ENCODE measurements at regions not wholly inside any gene's neighbourhood (a gene's known extent, or its start where the extent isn't known, plus 50 kb on each side); places are given as distances from the start of the nearest gene placed in this dataset.
"Not testable (repeated sequence)": the region's sequence is repeated elsewhere in the genome, so short reads cannot be mapped to it uniquely, and the experiment has no call there.

DNA sequence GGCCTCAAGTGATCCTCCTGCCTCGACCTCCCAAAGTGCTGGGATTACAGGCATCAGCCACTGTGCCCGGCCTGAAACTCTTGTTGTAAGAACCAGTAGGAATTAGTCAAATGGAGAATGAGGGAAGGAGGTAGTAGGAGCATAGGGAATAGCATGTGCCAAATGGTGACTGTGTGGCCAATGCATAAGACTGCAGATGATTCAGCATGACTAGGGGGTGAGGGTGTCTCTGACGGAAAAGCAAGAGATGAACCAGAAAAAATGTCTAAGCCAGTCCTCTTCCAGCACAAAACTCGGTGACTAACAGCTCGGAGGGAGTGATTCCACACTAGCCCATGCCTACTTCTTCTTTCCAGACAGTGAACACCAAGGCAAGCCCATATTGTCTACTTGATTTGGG is 58.2 kb upstream of the DUSP21 start:
- 91% methylated on average over 3 of the region's 5 CpGs for WGBS
- no peaks in the 10 kb centered on the region for H3K36me3 ChIP-seq

DNA sequence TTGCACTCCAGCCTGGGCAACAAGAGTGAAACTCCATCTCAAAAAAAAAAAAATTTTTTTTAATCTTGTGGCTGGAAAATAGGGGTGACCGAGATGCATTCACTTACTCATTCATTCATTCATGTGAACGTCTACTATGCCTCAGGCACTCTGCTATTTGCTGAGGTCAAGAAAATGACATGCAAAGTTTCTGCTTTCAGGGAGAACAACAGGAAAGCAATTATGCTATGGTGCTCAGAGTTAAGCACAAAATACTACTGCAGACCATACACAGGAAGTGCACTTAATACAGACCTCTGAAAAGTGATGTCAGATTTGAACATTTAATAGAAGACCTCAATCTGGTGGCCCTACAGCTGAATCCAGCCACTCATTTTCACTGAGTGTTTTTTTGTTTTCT is 59.6 kb upstream of the DUSP21 start:
- Histone ChIP-seq H3K9me3 (no peaks in the 10 kb centered on the region), H3K27ac (no peak overlapping the region), H3K4me3 (no peak overlapping the region), H3K36me3 (no peaks in the 10 kb centered on the region), H3K27me3 (replicated peaks; ENCODE audit: insufficient read depth) (no peaks in the 10 kb centered on the region), H3K4me1 (replicated peaks) (no peaks in the 10 kb centered on the region)
- no peak for TF ChIP-seq CTCF (IDR thresholded peaks at IDR 0.05)
- no peak for TF ChIP-seq POLR2AphosphoS5 (IDR thresholded peaks at IDR 0.05)
- no peak for TF ChIP-seq POLR2A (IDR thresholded peaks at IDR 0.05)
- 100% methylated on average over 1 of the region's 2 CpGs for WGBS
- DNase-seq (ENCODE audit: low spot score): no peak
- intact Hi-C loops (cut with DNase I): no loop called here

More for the DNA sequence above, 58.2 kb upstream of the DUSP21 start:
- H3K27me3 ChIP-seq (replicated peaks; ENCODE audit: insufficient read depth): no peaks in the 10 kb centered on the region
- no peak for DNase-seq (ENCODE audit: low spot score)
- TF ChIP-seq POLR2AphosphoS5 (IDR thresholded peaks at IDR 0.05) (no peak), CTCF (IDR thresholded peaks at IDR 0.05) (no peak), POLR2A (IDR thresholded peaks at IDR 0.05) (no peak)
- H3K9me3 ChIP-seq: no peaks in the 10 kb centered on the region
- no peaks in the 10 kb centered on the region for H3K4me1 ChIP-seq (replicated peaks)
- H3K4me3 ChIP-seq: no peak overlapping the region
- intact Hi-C loops (cut with DNase I): no loop called here
- no peak overlapping the region for H3K27ac ChIP-seq

DNA sequence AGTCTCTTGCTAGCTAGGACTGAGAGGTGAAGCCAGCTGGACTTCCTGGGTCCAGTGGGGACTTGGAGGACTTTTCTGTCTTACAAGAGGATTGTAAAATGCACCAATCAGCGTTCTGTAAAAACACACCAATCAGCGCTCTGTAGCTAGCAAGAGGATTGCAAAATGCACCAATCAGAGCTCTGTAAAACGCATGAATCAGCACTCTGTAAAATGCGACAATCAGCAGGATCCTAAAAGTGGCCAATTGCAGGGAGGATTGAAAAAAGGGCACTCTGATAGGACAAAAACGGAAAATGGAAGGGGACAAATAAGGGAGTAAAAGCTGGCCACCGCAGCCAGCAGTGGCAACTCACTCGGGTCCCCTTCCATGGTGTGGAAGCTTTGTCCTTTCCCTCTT is 65.6 kb upstream of the DUSP21 start:
- Histone ChIP-seq H3K9me3 (no peaks in the 10 kb centered on the region), H3K4me1 (replicated peaks) (no peaks in the 10 kb centered on the region), H3K36me3 (no peaks in the 10 kb centered on the region), H3K4me3 (no peak overlapping the region), H3K27me3 (replicated peaks; ENCODE audit: insufficient read depth) (no peaks in the 10 kb centered on the region), H3K27ac (no peak overlapping the region)
- intact Hi-C loops (cut with DNase I): no loop called here
- TF ChIP-seq CTCF (IDR thresholded peaks at IDR 0.05) (no peak), POLR2AphosphoS5 (IDR thresholded peaks at IDR 0.05) (no peak), POLR2A (IDR thresholded peaks at IDR 0.05) (no peak)
- WGBS: 96% methylated on average over 6 of the region's 7 CpGs
- no peak for DNase-seq (ENCODE audit: low spot score)

DNA sequence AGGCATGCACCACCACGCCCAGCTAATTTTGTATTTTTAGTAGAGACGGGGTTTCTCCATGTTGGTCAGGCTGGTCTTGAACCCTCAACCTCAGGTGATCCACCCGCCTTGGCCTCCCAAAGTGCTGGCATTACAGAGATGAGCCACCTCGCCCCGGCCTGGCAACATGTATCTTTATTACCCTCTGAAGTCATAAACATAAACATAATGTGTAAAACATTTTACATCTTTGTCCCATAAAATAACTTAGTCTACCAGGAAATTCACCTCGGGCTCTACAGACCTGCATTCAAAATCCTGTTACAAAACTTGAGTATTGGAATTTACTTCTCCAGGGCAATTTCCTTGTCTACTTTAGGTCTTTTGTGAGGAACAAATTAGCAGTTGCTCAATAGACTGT is 68.1 kb upstream of the DUSP21 start:
- H3K36me3 ChIP-seq: no peaks in the 10 kb centered on the region
- 88% methylated on average over 6 of the region's 6 CpGs for WGBS
- intact Hi-C loops (cut with DNase I): no loop called here
- no peaks in the 10 kb centered on the region for H3K4me1 ChIP-seq (replicated peaks)
- no peaks in the 10 kb centered on the region for H3K27me3 ChIP-seq (replicated peaks; ENCODE audit: insufficient read depth)
- H3K9me3 ChIP-seq: no peaks in the 10 kb centered on the region
- no peak for DNase-seq (ENCODE audit: low spot score)
- H3K4me3 ChIP-seq: no peak overlapping the region
- TF ChIP-seq CTCF (IDR thresholded peaks at IDR 0.05) (no peak), POLR2A (IDR thresholded peaks at IDR 0.05) (no peak), POLR2AphosphoS5 (IDR thresholded peaks at IDR 0.05) (no peak)
- no peak overlapping the region for H3K27ac ChIP-seq

- H3K27me3 ChIP-seq (replicated peaks; ENCODE audit: insufficient read depth); H3K27ac ChIP-seq; H3K4me1 ChIP-seq (replicated peaks); H3K4me3 ChIP-seq; DNase-seq (ENCODE audit: low spot score); H3K36me3 ChIP-seq; H3K9me3 ChIP-seq; intact Hi-C loops (cut with DNase I): not testable (repeated sequence)
- WGBS: 47% methylated on average over 10 of the region's 10 CpGs
Observed at GRCh38 chrX:44774066-44774465, 69.8 kb upstream of the DUSP21 start.

Measured in prostate gland (tissue), 2 donors.